ENCODE measurements at regions not wholly inside any gene's neighbourhood (a gene's known extent, or its start where the extent isn't known, plus 50 kb on each side); places are given as distances from the start of the nearest gene placed in this dataset.
"Not testable (repeated sequence)": the region's sequence is repeated elsewhere in the genome, so short reads cannot be mapped to it uniquely, and the experiment has no call there.

- DNase-seq (ENCODE audit: low read depth), result peak; percentile 96
Measured at GRCh38 chr3:125916376-125916978, 52.5 kb upstream of the ROPN1B start.

DNA sequence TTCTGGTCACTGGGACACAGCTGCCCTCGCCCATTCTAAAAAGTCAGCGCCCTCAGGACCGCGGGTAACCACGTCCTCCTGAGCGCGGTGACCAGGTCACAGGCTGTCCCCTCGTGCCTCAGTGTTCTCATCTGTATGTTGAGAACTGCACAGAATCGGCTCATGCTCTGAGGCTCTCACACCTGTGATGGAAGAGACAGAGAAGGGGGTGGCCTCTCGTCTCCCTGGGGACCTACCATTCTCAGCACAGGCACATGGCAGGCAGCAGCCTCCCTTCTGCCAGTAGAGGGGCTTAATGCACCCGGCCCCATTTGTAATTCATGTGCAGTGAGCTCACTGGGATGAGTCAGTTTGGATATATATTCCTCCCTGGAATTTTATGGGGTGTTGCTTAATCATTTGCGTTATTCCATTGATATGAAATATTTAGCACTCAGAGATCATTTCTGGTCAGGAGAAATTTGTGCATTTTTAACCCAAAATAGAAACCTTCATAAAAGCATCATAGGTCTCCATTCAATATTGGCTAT lies 51.9 kb upstream of the ROPN1B start:
- peak; percentile 85 for DNase-seq (ENCODE audit: low read depth)

- not testable (repeated sequence) for DNase-seq (ENCODE audit: low read depth)
Measured at GRCh38 chr3:125918024-125918423, 51.0 kb upstream of the ROPN1B start.

DNA sequence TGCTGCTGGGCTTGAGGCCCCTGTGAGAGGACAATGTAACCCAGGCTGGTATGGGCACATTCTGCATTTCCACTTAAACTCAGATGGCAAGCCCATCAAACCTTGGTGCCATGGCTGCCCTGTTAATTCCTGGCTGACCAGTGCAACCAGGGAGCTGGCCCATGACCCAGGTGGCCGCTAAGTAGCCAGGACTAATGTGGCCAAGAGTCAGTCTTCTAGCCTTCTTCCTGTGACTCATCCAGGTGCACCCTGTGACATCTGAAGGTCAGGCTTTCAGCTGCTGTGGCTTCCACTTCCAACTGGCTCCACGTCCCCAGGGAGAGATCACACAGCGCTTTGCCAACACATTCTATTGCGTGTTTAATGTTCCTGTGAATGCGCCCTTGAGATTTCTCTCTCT lies 50.5 kb upstream of the ROPN1B start:
- DNase-seq (ENCODE audit: low read depth), result not testable (repeated sequence)

GRCh38 chr3:125918866-125919265 lies 50.1 kb upstream of the ROPN1B start:
- not testable (repeated sequence) for DNase-seq (ENCODE audit: low read depth)
